Liver (tissue), 8 donors: ENCODE measurements at regions not wholly inside any gene's neighbourhood (a gene's known extent, or its start where the extent isn't known, plus 50 kb on each side); places are given as distances from the start of the nearest gene placed in this dataset.

Experiments
- DNase-seq: peaks from one replicate; pipeline ENCODE4 v3.0.0-alpha.2; 2017; ENCODE audit warnings: low spot score
- H3K27ac ChIP-seq, 2 donors: one replicate each; pipeline ENCODE4 v1.7.0; 2013; ENCODE audit warnings: inconsistent platforms in 2 of 2, low read length in 2 of 2, control low read depth in 1 of 2, low read depth in 1 of 2, mild to moderate bottlenecking in 1 of 2
- H3K27me3 ChIP-seq, 4 donors: one replicate each; pipeline versions ENCODE4 v1.6.1 to v1.7.0; 2013; ENCODE audit warnings: low read length in 3 of 4, inconsistent platforms in 1 of 4, mild to moderate bottlenecking in 1 of 4, moderate library complexity in 1 of 4; ENCODE audit not compliant: control insufficient read depth in 4 of 4, insufficient read depth in 4 of 4
- H3K36me3 ChIP-seq, 4 donors: one replicate each; pipeline versions ENCODE4 v1.6.1 to v1.7.0; 2013; ENCODE audit warnings: low read length in 3 of 4, mild to moderate bottlenecking in 3 of 4, low read depth in 1 of 4, moderate library complexity in 1 of 4; ENCODE audit not compliant: control insufficient read depth in 4 of 4, insufficient read depth in 3 of 4
- H3K4me1 ChIP-seq, 4 donors: one replicate each; pipeline versions ENCODE4 v1.6.1 to v1.7.0; 2013; ENCODE audit warnings: low read length in 3 of 4, mild to moderate bottlenecking in 3 of 4, moderate library complexity in 1 of 4; ENCODE audit not compliant: control insufficient read depth in 4 of 4, insufficient read depth in 4 of 4
- H3K4me3 ChIP-seq, 3 donors: one replicate each; pipeline versions ENCODE4 v1.6.1 to v1.7.0; 2013; ENCODE audit warnings: low read length in 3 of 3, control low read depth in 1 of 3, low read depth in 1 of 3, mild to moderate bottlenecking in 1 of 3
- H3K9ac ChIP-seq, 2 donors: one replicate each; pipeline ENCODE4 v1.7.0; 2013; ENCODE audit warnings: low read length in 2 of 2, mild to moderate bottlenecking in 2 of 2, moderate library complexity in 2 of 2, control low read depth in 1 of 2, low read depth in 1 of 2
- H3K9me3 ChIP-seq, 4 donors: one replicate each; pipeline versions ENCODE4 v1.6.1 to v1.7.0; 2013; ENCODE audit warnings: low read length in 3 of 4; ENCODE audit not compliant: control insufficient read depth in 4 of 4
- EGR1 ChIP-seq, 2 donors: IDR thresholded peaks; 2 replicates each; pipeline ENCODE4 v1.6.1; 2016 to 2018; ENCODE audit warnings: antibody characterized with exemption in 2 of 2, low read depth in 2 of 2
- FOXA2 ChIP-seq: IDR thresholded peaks from 2 replicates; pipeline ENCODE4 v1.6.1; 2016; ENCODE audit warnings: antibody characterized with exemption
- GABPA ChIP-seq, 2 donors: IDR thresholded peaks in 1 of 2; conservative IDR thresholded peaks in 1 of 2; 2 replicates each; pipeline ENCODE4 v1.6.1; 2016; ENCODE audit warnings: antibody characterized with exemption in 2 of 2, mild to moderate bottlenecking in 1 of 2, moderate library complexity in 1 of 2
- HNF4A ChIP-seq, 2 donors: conservative IDR thresholded peaks; 2 replicates each; pipeline ENCODE4 v1.6.1; 2016; ENCODE audit warnings: antibody characterized with exemption in 2 of 2, mild to moderate bottlenecking in 2 of 2
- HNF4G ChIP-seq: IDR thresholded peaks from 2 replicates; pipeline ENCODE4 v1.6.1; 2016; ENCODE audit warnings: antibody characterized with exemption
- JUND ChIP-seq, 2 donors: IDR thresholded peaks; 2 replicates each; pipeline ENCODE4 v1.6.1; 2016; ENCODE audit warnings: antibody characterized with exemption in 2 of 2
- NR2F2 ChIP-seq: IDR thresholded peaks from 2 replicates; pipeline ENCODE4 v1.6.1; 2016; ENCODE audit warnings: antibody characterized with exemption
- RAD21 ChIP-seq, 2 donors: IDR thresholded peaks; 2 replicates each; pipeline ENCODE4 v1.6.1; 2016; ENCODE audit warnings: antibody characterized with exemption in 2 of 2, mild to moderate bottlenecking in 2 of 2
- RXRA ChIP-seq, 2 donors: IDR thresholded peaks; 2 replicates each; pipeline ENCODE4 v1.6.1; 2017 to 2018; ENCODE audit warnings: antibody characterized with exemption in 2 of 2, mild to moderate bottlenecking in 1 of 2
- SP1 ChIP-seq: IDR thresholded peaks from 2 replicates; pipeline ENCODE4 v1.6.1; 2018; ENCODE audit warnings: antibody characterized with exemption, mild to moderate bottlenecking
- TAF1 ChIP-seq: conservative IDR thresholded peaks from 2 replicates; pipeline ENCODE4 v1.6.1; 2016; ENCODE audit warnings: antibody characterized with exemption, mild to moderate bottlenecking
- YY1 ChIP-seq: IDR thresholded peaks from 2 replicates; pipeline ENCODE4 v1.6.1; 2016; ENCODE audit warnings: antibody characterized with exemption, mild to moderate bottlenecking
- WGBS: extraction: QIAGEN DNeasy Blood & Tissue Kit; methylation state at CpG from one replicate; pipeline ENCODE4 v1.1.7; 2013; 5-methylcytosine and 5-hydroxymethylcytosine counted together
- TF ChIP-seq, protein P1 (sequence below): IDR thresholded peaks from 2 replicates; pipeline ENCODE4 v1.6.1; 2016; ENCODE audit warnings: antibody characterized with exemption
- TF ChIP-seq, protein P2 (sequence below): IDR thresholded peaks from 2 replicates; pipeline ENCODE4 v1.6.1; 2016; ENCODE audit warnings: antibody characterized with exemption
- TF ChIP-seq, protein P3 (sequence below): IDR thresholded peaks from 2 replicates; pipeline ENCODE4 v1.6.1; 2016; ENCODE audit warnings: antibody characterized with exemption
- TF ChIP-seq, protein P4 (sequence below): IDR thresholded peaks from 2 replicates; pipeline ENCODE4 v1.6.1; 2016; ENCODE audit warnings: antibody characterized with exemption, mild to moderate bottlenecking
- TF ChIP-seq, protein P5 (sequence below): fragments of 150-350 bp; IDR thresholded peaks from 2 replicates; pipeline ENCODE4 v1.5.1; 2017; ENCODE audit warnings: improper control_type of control experiment, low read depth, low read length; ENCODE audit not compliant: missing input control
- donor health status: healthy.
- donor health status: healthy.
- donor health status: healthy.
- donor health status: healthy.
- donor health status: healthy.

DNA sequence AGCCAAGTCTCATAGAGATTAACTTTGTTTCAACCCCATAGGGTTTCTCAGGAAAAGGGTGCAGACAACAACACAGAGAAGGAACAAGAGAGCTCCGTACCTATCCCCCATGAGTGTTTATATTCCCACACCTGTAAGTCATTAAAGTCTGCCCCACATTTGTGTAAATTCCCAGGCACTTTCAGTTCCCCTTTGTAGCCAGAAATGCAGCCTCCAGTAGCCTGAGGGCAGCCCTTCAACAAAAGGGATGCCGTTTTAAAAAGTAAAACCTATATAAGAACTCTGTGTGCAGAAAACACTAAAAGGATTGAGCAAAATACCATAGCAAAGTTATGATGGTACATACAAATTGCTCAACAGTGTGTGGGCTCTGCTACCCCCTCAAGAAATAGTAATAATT is 59.7 kb upstream of the TMEM108 start:
- Histone ChIP-seq H3K4me3 (no peak overlapping the region), H3K9me3 (peaks cover 0 to 11% (median 4%) of the 10 kb centered on the region in 4 donors), H3K4me1 (no peaks in the 10 kb centered on the region), H3K27me3 (peaks cover 0 to 3% (median 0%) of the 10 kb centered on the region in 4 donors), H3K36me3 (no peaks in the 10 kb centered on the region), H3K9ac (no peak overlapping the region), H3K27ac (no peak overlapping the region)
- no peak for DNase-seq
- WGBS: 72% methylated on average over 2 of the region's 2 CpGs
- no peak for TF ChIP-seq RXRA (IDR thresholded peaks at IDR 0.05)
- TF ChIP-seq, protein P1, sequence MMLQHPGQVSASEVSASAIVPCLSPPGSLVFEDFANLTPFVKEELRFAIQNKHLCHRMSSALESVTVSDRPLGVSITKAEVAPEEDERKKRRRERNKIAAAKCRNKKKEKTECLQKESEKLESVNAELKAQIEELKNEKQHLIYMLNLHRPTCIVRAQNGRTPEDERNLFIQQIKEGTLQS: no peak
- TF ChIP-seq YY1: no peak
- no peak for TF ChIP-seq GABPA (IDR thresholded peaks at IDR 0.05 in 1 of 2, conservative IDR thresholded peaks at IDR 0.05 in 1 of 2)
- TF ChIP-seq, protein P2, sequence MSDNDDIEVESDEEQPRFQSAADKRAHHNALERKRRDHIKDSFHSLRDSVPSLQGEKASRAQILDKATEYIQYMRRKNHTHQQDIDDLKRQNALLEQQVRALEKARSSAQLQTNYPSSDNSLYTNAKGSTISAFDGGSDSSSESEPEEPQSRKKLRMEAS: no peak
- TF ChIP-seq, protein P3, sequence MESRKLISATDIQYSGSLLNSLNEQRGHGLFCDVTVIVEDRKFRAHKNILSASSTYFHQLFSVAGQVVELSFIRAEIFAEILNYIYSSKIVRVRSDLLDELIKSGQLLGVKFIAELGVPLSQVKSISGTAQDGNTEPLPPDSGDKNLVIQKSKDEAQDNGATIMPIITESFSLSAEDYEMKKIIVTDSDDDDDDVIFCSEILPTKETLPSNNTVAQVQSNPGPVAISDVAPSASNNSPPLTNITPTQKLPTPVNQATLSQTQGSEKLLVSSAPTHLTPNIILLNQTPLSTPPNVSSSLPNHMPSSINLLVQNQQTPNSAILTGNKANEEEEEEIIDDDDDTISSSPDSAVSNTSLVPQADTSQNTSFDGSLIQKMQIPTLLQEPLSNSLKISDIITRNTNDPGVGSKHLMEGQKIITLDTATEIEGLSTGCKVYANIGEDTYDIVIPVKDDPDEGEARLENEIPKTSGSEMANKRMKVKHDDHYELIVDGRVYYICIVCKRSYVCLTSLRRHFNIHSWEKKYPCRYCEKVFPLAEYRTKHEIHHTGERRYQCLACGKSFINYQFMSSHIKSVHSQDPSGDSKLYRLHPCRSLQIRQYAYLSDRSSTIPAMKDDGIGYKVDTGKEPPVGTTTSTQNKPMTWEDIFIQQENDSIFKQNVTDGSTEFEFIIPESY: no peak
- TF ChIP-seq EGR1 (IDR thresholded peaks at IDR 0.05; ENCODE audit: low read depth in 2 of 2): no peak
- TF ChIP-seq HNF4A (conservative IDR thresholded peaks at IDR 0.05): no peak
- TF ChIP-seq, protein P4, sequence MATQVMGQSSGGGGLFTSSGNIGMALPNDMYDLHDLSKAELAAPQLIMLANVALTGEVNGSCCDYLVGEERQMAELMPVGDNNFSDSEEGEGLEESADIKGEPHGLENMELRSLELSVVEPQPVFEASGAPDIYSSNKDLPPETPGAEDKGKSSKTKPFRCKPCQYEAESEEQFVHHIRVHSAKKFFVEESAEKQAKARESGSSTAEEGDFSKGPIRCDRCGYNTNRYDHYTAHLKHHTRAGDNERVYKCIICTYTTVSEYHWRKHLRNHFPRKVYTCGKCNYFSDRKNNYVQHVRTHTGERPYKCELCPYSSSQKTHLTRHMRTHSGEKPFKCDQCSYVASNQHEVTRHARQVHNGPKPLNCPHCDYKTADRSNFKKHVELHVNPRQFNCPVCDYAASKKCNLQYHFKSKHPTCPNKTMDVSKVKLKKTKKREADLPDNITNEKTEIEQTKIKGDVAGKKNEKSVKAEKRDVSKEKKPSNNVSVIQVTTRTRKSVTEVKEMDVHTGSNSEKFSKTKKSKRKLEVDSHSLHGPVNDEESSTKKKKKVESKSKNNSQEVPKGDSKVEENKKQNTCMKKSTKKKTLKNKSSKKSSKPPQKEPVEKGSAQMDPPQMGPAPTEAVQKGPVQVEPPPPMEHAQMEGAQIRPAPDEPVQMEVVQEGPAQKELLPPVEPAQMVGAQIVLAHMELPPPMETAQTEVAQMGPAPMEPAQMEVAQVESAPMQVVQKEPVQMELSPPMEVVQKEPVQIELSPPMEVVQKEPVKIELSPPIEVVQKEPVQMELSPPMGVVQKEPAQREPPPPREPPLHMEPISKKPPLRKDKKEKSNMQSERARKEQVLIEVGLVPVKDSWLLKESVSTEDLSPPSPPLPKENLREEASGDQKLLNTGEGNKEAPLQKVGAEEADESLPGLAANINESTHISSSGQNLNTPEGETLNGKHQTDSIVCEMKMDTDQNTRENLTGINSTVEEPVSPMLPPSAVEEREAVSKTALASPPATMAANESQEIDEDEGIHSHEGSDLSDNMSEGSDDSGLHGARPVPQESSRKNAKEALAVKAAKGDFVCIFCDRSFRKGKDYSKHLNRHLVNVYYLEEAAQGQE: no peak
- no peak for TF ChIP-seq NR2F2

DNA sequence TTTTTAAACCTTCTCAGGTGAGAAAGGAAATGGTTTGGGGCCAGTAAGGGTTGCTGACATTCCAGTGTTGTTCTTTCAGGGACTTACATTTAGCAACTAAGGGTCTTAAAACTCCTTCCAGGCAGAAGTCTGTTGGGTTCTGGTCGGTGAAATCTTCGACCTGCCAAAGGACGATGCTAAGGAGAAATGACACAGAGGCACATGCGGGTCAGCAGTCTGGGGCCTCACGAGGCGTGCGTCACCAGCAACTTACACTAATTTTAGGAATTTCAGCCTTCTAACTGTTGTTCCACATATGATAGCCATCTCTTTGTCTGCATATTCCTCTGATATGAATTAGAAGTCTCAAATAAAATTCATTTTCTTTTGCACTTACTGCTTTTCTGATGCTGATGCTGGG is 64.1 kb upstream of the TMEM108 start:
- no peak for DNase-seq
- Histone ChIP-seq H3K4me3 (no peak overlapping the region), H3K27me3 (peaks cover 0 to 3% (median 0%) of the 10 kb centered on the region in 4 donors), H3K27ac (no peak overlapping the region), H3K9ac (no peak overlapping the region), H3K4me1 (no peaks in the 10 kb centered on the region), H3K9me3 (no peaks in the 10 kb centered on the region), H3K36me3 (no peaks in the 10 kb centered on the region)
- WGBS: 89% methylated on average over 7 of the region's 7 CpGs
- TF ChIP-seq NR2F2: no peak
- TF ChIP-seq RAD21 (IDR thresholded peaks at IDR 0.05): no peak
- TF ChIP-seq, protein P2: no peak

DNA sequence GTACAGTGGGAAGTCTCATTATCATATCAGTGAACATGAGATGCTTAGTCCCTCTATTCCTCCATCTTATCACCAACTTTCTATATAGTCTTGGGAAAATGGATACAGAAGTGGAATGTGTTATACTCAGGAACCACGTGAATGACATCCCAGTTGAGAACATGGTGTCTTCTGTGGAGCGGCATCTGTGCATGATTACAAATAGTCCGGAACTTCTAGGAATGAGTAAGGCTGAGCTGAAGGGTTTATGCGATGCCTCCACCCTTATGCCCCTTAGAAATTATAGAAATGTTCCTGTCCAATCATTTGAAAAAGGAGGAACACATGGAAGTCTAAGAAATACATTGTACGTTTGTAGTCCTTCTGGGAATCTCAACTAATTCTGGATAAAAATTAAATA is 64.8 kb upstream of the TMEM108 start:
- H3K27ac ChIP-seq: no peak overlapping the region
- no peak overlapping the region for H3K4me3 ChIP-seq
- no peaks in the 10 kb centered on the region for H3K9me3 ChIP-seq
- peaks cover 0 to 3% (median 0%) of the 10 kb centered on the region in 4 donors for H3K27me3 ChIP-seq
- 86% methylated on average over 5 of the region's 5 CpGs for WGBS
- no peak for DNase-seq
- no peak overlapping the region for H3K9ac ChIP-seq
- no peak for TF ChIP-seq HNF4G
- TF ChIP-seq YY1: no peak
- TF ChIP-seq SP1: no peak
- no peak for TF ChIP-seq HNF4A (conservative IDR thresholded peaks at IDR 0.05)
- no peak for TF ChIP-seq TAF1
- TF ChIP-seq, protein P5, sequence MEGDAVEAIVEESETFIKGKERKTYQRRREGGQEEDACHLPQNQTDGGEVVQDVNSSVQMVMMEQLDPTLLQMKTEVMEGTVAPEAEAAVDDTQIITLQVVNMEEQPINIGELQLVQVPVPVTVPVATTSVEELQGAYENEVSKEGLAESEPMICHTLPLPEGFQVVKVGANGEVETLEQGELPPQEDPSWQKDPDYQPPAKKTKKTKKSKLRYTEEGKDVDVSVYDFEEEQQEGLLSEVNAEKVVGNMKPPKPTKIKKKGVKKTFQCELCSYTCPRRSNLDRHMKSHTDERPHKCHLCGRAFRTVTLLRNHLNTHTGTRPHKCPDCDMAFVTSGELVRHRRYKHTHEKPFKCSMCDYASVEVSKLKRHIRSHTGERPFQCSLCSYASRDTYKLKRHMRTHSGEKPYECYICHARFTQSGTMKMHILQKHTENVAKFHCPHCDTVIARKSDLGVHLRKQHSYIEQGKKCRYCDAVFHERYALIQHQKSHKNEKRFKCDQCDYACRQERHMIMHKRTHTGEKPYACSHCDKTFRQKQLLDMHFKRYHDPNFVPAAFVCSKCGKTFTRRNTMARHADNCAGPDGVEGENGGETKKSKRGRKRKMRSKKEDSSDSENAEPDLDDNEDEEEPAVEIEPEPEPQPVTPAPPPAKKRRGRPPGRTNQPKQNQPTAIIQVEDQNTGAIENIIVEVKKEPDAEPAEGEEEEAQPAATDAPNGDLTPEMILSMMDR: no peak
- TF ChIP-seq JUND (IDR thresholded peaks at IDR 0.05): no peak
- TF ChIP-seq GABPA (IDR thresholded peaks at IDR 0.05 in 1 of 2, conservative IDR thresholded peaks at IDR 0.05 in 1 of 2): no peak
- no peak for TF ChIP-seq RAD21 (IDR thresholded peaks at IDR 0.05)
- TF ChIP-seq EGR1 (IDR thresholded peaks at IDR 0.05; ENCODE audit: low read depth in 2 of 2): no peak
- TF ChIP-seq RXRA (IDR thresholded peaks at IDR 0.05): no peak
- TF ChIP-seq, protein P1: no peak
- TF ChIP-seq FOXA2: no peak
- TF ChIP-seq, protein P3: no peak
- no peaks in the 10 kb centered on the region for H3K36me3 ChIP-seq
- no peaks in the 10 kb centered on the region for H3K4me1 ChIP-seq
